IMR-90 (cell line): ENCODE measurements at regions not wholly inside any gene's neighbourhood (a gene's known extent, or its start where the extent isn't known, plus 50 kb on each side); places are given as distances from the start of the nearest gene placed in this dataset.

Experiments used
- ATAC-seq: fragments of 200-7000 bp; cut with Tn5 transposase; 2 replicates; pipeline ENCODE4 v1.9.1; 2020; ENCODE audit warnings: low read depth, mild to moderate bottlenecking, moderate library complexity
- BruUV-seq: library from RNA; stranded (reverse); fragments of 400-500 nt; replicated peaks from 2 replicates; lab custom pipeline; 2021; lab: Mats Ljungman, UMichigan
- CTCF ChIA-PET: fragments of 300-600 bp; formaldehyde crosslinking; extraction: SDS; loops from one replicate; lab custom pipeline; 2021; ENCODE audit warnings: antibody characterized with exemption; lab: Yijun Ruan, JAX
- POLR2A ChIA-PET: fragments of 300-600 bp; sonication (Branson Sonifier 250); formaldehyde crosslinking; loops from one replicate; lab custom pipeline; 2022; ENCODE audit warnings: antibody characterized with exemption; ENCODE audit not compliant: unreplicated experiment; lab: Charles Lee
- DNase-seq: peaks from one replicate; pipeline ENCODE4 v3.0.0; 2013
- H2AFZ ChIP-seq: replicated peaks from 2 replicates; pipeline ENCODE3; 2013; ENCODE audit warnings: low read length, mild to moderate bottlenecking; ENCODE audit not compliant: poor library complexity
- H2AK5ac ChIP-seq: 2 replicates; pipeline ENCODE4 v1.6.1; 2013; ENCODE audit warnings: low read depth, low read length, inconsistent platforms
- H2AK9ac ChIP-seq: replicated peaks from 2 replicates; pipeline ENCODE3; 2013; ENCODE audit warnings: mild to moderate bottlenecking, low read depth, low read length, moderate library complexity; ENCODE audit not compliant: poor library complexity
- H2BK120ac ChIP-seq: 2 replicates; pipeline ENCODE4 v1.6.1; 2013; ENCODE audit warnings: low read depth, low read length, inconsistent platforms
- H2BK15ac ChIP-seq: 3 replicates; pipeline ENCODE4 v1.6.1; 2013; ENCODE audit warnings: low read depth, low read length, inconsistent platforms
- H2BK20ac ChIP-seq: 2 replicates; pipeline ENCODE4 v1.6.1; 2013; ENCODE audit warnings: low read depth, mild to moderate bottlenecking, inconsistent platforms, low read length, moderate library complexity
- H2BK5ac ChIP-seq: 2 replicates; pipeline ENCODE4 v1.6.1; 2013; ENCODE audit warnings: mild to moderate bottlenecking, low read depth, low read length, inconsistent platforms; ENCODE audit not compliant: poor library complexity, severe bottlenecking
- H3K14ac ChIP-seq: replicated peaks from 2 replicates; pipeline ENCODE4 v1.6.1; 2013; ENCODE audit warnings: low read depth, low read length, inconsistent platforms
- H3K18ac ChIP-seq: 2 replicates; pipeline ENCODE4 v1.6.1; 2013; ENCODE audit warnings: low read depth, low read length, control low read depth
- H3K23ac ChIP-seq: 2 replicates; pipeline ENCODE4 v1.6.1; 2013; ENCODE audit warnings: low read depth, low read length, inconsistent platforms
- H3K27ac ChIP-seq: 2 replicates; pipeline ENCODE4 v1.5.1; 2013; ENCODE audit warnings: mild to moderate bottlenecking, control low read depth, low read length; ENCODE audit not compliant: insufficient read depth
- H3K27me3 ChIP-seq: 2 replicates; pipeline ENCODE4 v1.6.1; 2013; ENCODE audit warnings: low read length; ENCODE audit not compliant: control insufficient read depth, insufficient read depth
- H3K36me3 ChIP-seq: 2 replicates; pipeline ENCODE4 v1.6.1; 2013; ENCODE audit warnings: low read length, mixed read lengths; ENCODE audit not compliant: control insufficient read depth, insufficient read depth
- H3K4ac ChIP-seq: 2 replicates; pipeline ENCODE4 v1.6.1; 2013; ENCODE audit warnings: low read depth, low read length, inconsistent platforms
- H3K4me1 ChIP-seq: 2 replicates; pipeline ENCODE4 v1.6.1; 2013; ENCODE audit warnings: low read length, mixed read lengths; ENCODE audit not compliant: control insufficient read depth, insufficient read depth
- H3K4me2 ChIP-seq: 2 replicates; pipeline ENCODE4 v1.6.1; 2013; ENCODE audit warnings: low read depth, mild to moderate bottlenecking, control low read depth, low read length, moderate library complexity
- H3K4me3 ChIP-seq: 2 replicates; pipeline ENCODE4 v1.5.1; 2013; ENCODE audit warnings: low read depth, mild to moderate bottlenecking, control low read depth, low read length, moderate library complexity; ENCODE audit not compliant: insufficient read depth
- H3K56ac ChIP-seq: 2 replicates; pipeline ENCODE4 v1.6.1; 2013; ENCODE audit warnings: low read length, inconsistent platforms; ENCODE audit not compliant: insufficient read depth; ENCODE audit errors: extremely low read depth
- H3K79me1 ChIP-seq, 2 experiments: 2 replicates each; pipeline ENCODE4 v1.6.1; 2013; ENCODE audit warnings: low read length in 2 of 2, inconsistent platforms in 1 of 2, low read depth in 1 of 2
- H3K9ac ChIP-seq: 2 replicates; pipeline ENCODE4 v1.6.1; 2013; ENCODE audit warnings: low read depth, low read length, control low read depth
- H3K9me1 ChIP-seq: 2 replicates; pipeline ENCODE4 v1.6.1; 2013; ENCODE audit warnings: low read length, inconsistent platforms; ENCODE audit not compliant: insufficient read depth
- H3K9me3 ChIP-seq: 2 replicates; pipeline ENCODE4 v1.6.1; 2013; ENCODE audit warnings: low read length; ENCODE audit not compliant: control insufficient read depth, insufficient read depth
- H4K20me1 ChIP-seq: 2 replicates; pipeline ENCODE4 v1.6.1; 2013; ENCODE audit warnings: low read length, inconsistent platforms; ENCODE audit not compliant: insufficient read depth
- H4K5ac ChIP-seq: 2 replicates; pipeline ENCODE4 v1.6.1; 2013; ENCODE audit warnings: mild to moderate bottlenecking, low read depth, low read length, control low read depth
- H4K8ac ChIP-seq, 2 experiments: 2 replicates each; pipeline ENCODE4 v1.6.1; 2013; ENCODE audit warnings: low read depth in 2 of 2, low read length in 2 of 2, control low read depth in 1 of 2, inconsistent platforms in 1 of 2
- H4K91ac ChIP-seq: 2 replicates; pipeline ENCODE4 v1.6.1; 2013; ENCODE audit warnings: low read depth, low read length, inconsistent platforms; ENCODE audit not compliant: insufficient read depth
- BHLHE40 ChIP-seq: fragments of 150-350 bp; IDR thresholded peaks from 2 replicates; pipeline ENCODE4 v1.6.1; 2016; ENCODE audit warnings: mild to moderate bottlenecking, low read depth, low read length
- CEBPB ChIP-seq: IDR thresholded peaks from 2 replicates; pipeline ENCODE4 v1.6.1; 2012; ENCODE audit warnings: low read depth, low read length, improper control_type of control experiment
- CHD1 ChIP-seq: IDR thresholded peaks from 2 replicates; pipeline ENCODE4 v1.6.1; 2012; ENCODE audit warnings: low read depth, low read length, improper control_type of control experiment
- CTCF ChIP-seq: conservative IDR thresholded peaks from 2 replicates; pipeline ENCODE4 v1.5.1; 2012; ENCODE audit warnings: mild to moderate bottlenecking, low read depth, low read length, improper control_type of control experiment
- FOS ChIP-seq: fragments of 150-350 bp; IDR thresholded peaks from 2 replicates; pipeline ENCODE4 v1.6.1; 2016; ENCODE audit warnings: low read depth, low read length
- MAFK ChIP-seq: IDR thresholded peaks from 2 replicates; pipeline ENCODE4 v1.6.1; 2012; ENCODE audit warnings: low read depth, low read length, improper control_type of control experiment
- MAZ ChIP-seq: IDR thresholded peaks from 2 replicates; pipeline ENCODE4 v1.6.1; 2012; ENCODE audit warnings: low read depth, mild to moderate bottlenecking, low read length, improper control_type of control experiment, moderate library complexity, borderline replicate concordance
- MXI1 ChIP-seq: IDR thresholded peaks from 2 replicates; pipeline ENCODE4 v1.6.1; 2012; ENCODE audit warnings: low read depth, mild to moderate bottlenecking, low read length, moderate library complexity, borderline replicate concordance
- NFE2L2 ChIP-seq: fragments of 150-350 bp; IDR thresholded peaks from 2 replicates; pipeline ENCODE4 v1.6.1; 2016; ENCODE audit warnings: low read depth, mild to moderate bottlenecking, low read length
- POLR2A ChIP-seq: IDR thresholded peaks from 2 replicates; pipeline ENCODE4 v1.6.1; 2012; ENCODE audit warnings: mild to moderate bottlenecking, low read depth, low read length
- RAD21 ChIP-seq: IDR thresholded peaks from 2 replicates; pipeline ENCODE4 v1.6.1; 2012; ENCODE audit warnings: low read length, improper control_type of control experiment
- RCOR1 ChIP-seq: IDR thresholded peaks from 2 replicates; pipeline ENCODE4 v1.6.1; 2012; ENCODE audit warnings: mild to moderate bottlenecking, low read length, improper control_type of control experiment; ENCODE audit not compliant: insufficient replicate concordance
- RFX5 ChIP-seq: IDR thresholded peaks from 2 replicates; pipeline ENCODE4 v1.8.0; 2012; ENCODE audit warnings: low read depth, mild to moderate bottlenecking, low read length, moderate library complexity
- SMC3 ChIP-seq: fragments of 150-350 bp; IDR thresholded peaks from 2 replicates; pipeline ENCODE4 v1.6.1; 2016; ENCODE audit warnings: low read depth, mild to moderate bottlenecking, antibody characterized with exemption, low read length, moderate library complexity
- WGBS, 2 experiments: methylation state at CpG; one replicate each; pipeline versions ENCODE4 v1.1.5 to v1.1.7; 2013; ENCODE audit warnings: missing lambda C conversion rate in 2 of 2; ENCODE audit not compliant: insufficient read length in 1 of 2; ENCODE audit errors: extremely low coverage in 2 of 2; 5-methylcytosine and 5-hydroxymethylcytosine counted together
- dilution Hi-C: fragments of 300-500 bp; cut with HindIII; formaldehyde crosslinking; loops from one replicate; pipeline ENCODE4 v1.14.3; 2018; ENCODE audit warnings: low sequenced_read_pairs; ENCODE audit not compliant: unreplicated experiment
- in situ Hi-C: fragments of 300-500 bp; cut with MboI; formaldehyde crosslinking; loops from 3 replicates; pipeline ENCODE4 v1.14.3; 2019; ENCODE audit warnings: low sequenced_read_pairs, inconsistent platforms, mixed read lengths
- intact Hi-C: fragments of 100-400 bp; cut with micrococcal nuclease; formaldehyde crosslinking; loops from 2 replicates; pipeline ENCODE4 v1.10.0; 2022
- TF ChIP-seq, protein P1 (sequence below): fragments of 150-350 bp; IDR thresholded peaks from 2 replicates; pipeline ENCODE4 v1.6.1; 2016; ENCODE audit warnings: low read depth, mild to moderate bottlenecking, low read length, moderate library complexity, borderline replicate concordance
- TF ChIP-seq, protein P2 (sequence below): fragments of 150-350 bp; IDR thresholded peaks from 2 replicates; pipeline ENCODE4 v1.6.1; 2017; ENCODE audit warnings: mild to moderate bottlenecking, antibody characterized with exemption, low read length, low read depth

- intact Hi-C loops, result no loop called here
Measured at GRCh38 chr11:37141707-37142106, 543.7 kb upstream of the RAG2 start.

More at GRCh38 chr11:37141707-37142106, 543.7 kb upstream of the RAG2 start:
- no peak overlapping the region for H3K4ac ChIP-seq
- no peak overlapping the region for H3K9ac ChIP-seq
- H3K36me3 ChIP-seq, result no peaks in the 10 kb centered on the region
- H4K91ac ChIP-seq, result no peak overlapping the region
- no peaks in the 10 kb centered on the region for H3K9me1 ChIP-seq
- H2AK5ac ChIP-seq, result no peak overlapping the region
- H2BK20ac ChIP-seq, result no peak overlapping the region
- peaks cover 4% of the 10 kb centered on the region for H3K9me3 ChIP-seq
- H3K14ac ChIP-seq, result no peak overlapping the region
- H3K27ac ChIP-seq, result no peak overlapping the region
- no peaks in the 10 kb centered on the region for H4K20me1 ChIP-seq
- H3K56ac ChIP-seq, result no peak overlapping the region
- H3K79me1 ChIP-seq, result no peaks in the 10 kb centered on the region
- ChIA-PET POLR2A (no interaction called here), CTCF (no interaction called here)
- no peak overlapping the region for H4K8ac ChIP-seq
- no peak overlapping the region for H2BK120ac ChIP-seq
- 23% methylated on average over 2 of the region's 5 CpGs; no CpG with 5 or more reads in 1 of the 2 experiments for WGBS, 2 experiments
- DNase-seq, result no peak
- no peak overlapping the region for H2AK9ac ChIP-seq
- H4K5ac ChIP-seq, result no peak overlapping the region
- no peak overlapping the region for H2BK5ac ChIP-seq
- no peaks in the 10 kb centered on the region for H3K27me3 ChIP-seq
- no peak overlapping the region for H3K23ac ChIP-seq
- no peak overlapping the region for H3K4me3 ChIP-seq
- TF ChIP-seq SMC3 (no peak), CEBPB (no peak), RCOR1 (no peak), FOS (no peak), CTCF (no peak), RFX5 (no peak), MXI1 (no peak), BHLHE40 (no peak), MAFK (no peak), RAD21 (no peak), NFE2L2 (no peak), MAZ (no peak), POLR2A (no peak), CHD1 (no peak)
- TF ChIP-seq, protein P1, sequence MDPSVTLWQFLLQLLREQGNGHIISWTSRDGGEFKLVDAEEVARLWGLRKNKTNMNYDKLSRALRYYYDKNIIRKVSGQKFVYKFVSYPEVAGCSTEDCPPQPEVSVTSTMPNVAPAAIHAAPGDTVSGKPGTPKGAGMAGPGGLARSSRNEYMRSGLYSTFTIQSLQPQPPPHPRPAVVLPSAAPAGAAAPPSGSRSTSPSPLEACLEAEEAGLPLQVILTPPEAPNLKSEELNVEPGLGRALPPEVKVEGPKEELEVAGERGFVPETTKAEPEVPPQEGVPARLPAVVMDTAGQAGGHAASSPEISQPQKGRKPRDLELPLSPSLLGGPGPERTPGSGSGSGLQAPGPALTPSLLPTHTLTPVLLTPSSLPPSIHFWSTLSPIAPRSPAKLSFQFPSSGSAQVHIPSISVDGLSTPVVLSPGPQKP, result no peak
- TF ChIP-seq, protein P2, sequence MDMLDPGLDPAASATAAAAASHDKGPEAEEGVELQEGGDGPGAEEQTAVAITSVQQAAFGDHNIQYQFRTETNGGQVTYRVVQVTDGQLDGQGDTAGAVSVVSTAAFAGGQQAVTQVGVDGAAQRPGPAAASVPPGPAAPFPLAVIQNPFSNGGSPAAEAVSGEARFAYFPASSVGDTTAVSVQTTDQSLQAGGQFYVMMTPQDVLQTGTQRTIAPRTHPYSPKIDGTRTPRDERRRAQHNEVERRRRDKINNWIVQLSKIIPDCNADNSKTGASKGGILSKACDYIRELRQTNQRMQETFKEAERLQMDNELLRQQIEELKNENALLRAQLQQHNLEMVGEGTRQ, result no peak
- no peak overlapping the region for H2AFZ ChIP-seq
- H3K4me1 ChIP-seq, result no peaks in the 10 kb centered on the region
- dilution Hi-C loops (no loop called here), in situ Hi-C loops (no loop called here)
- no peak overlapping the region for H3K18ac ChIP-seq
- H2BK15ac ChIP-seq, result no peak overlapping the region
- no peak for ATAC-seq
- BruUV-seq, result no TSS peak
- H3K4me2 ChIP-seq, result no peak overlapping the region
